DND-41 (cell line): ENCODE measurements at regions not wholly inside any gene's neighbourhood (a gene's known extent, or its start where the extent isn't known, plus 50 kb on each side); places are given as distances from the start of the nearest gene placed in this dataset.

ENCODE experiments used
- ATAC-seq: fragments of 200-7000 bp; cut with Tn5 transposase; 3 replicates; pipeline ENCODE4 v1.9.1; 2021; ENCODE audit warnings: low read depth; ENCODE audit not compliant: insufficient read depth
- DNase-seq: peaks from one replicate; pipeline ENCODE4 v3.0.0-alpha.2; 2020
- H2AFZ ChIP-seq: 2 replicates; pipeline ENCODE4 v1.6.0; 2012; ENCODE audit warnings: low read depth, low read length
- H3K27ac ChIP-seq: 2 replicates; pipeline ENCODE4 v1.5.1; 2012; ENCODE audit warnings: low read length, inconsistent platforms
- H3K27me3 ChIP-seq: fragments of 200-600 bp; sonication (generic); 2 replicates; pipeline ENCODE4 v1.6.0; 2012; ENCODE audit warnings: low read length, mild to moderate bottlenecking, inconsistent platforms; ENCODE audit not compliant: insufficient read depth, poor library complexity
- H3K36me3 ChIP-seq: 2 replicates; pipeline ENCODE4 v1.5.1; 2012; ENCODE audit warnings: low read length, inconsistent platforms; ENCODE audit not compliant: insufficient read depth
- H3K4me1 ChIP-seq: 2 replicates; pipeline ENCODE4 v1.5.1; 2012; ENCODE audit warnings: mild to moderate bottlenecking, low read length; ENCODE audit not compliant: insufficient read depth
- H3K4me2 ChIP-seq: 2 replicates; pipeline ENCODE4 v1.6.0; 2012; ENCODE audit warnings: mild to moderate bottlenecking, moderate library complexity, low read length, inconsistent platforms; ENCODE audit not compliant: insufficient read depth
- H3K4me3 ChIP-seq, 2 experiments: fragments of 200-600 bp in 1 of 2; shearing (Covaris generic) in 1 of 2; 2 replicates each; pipeline ENCODE4 v1.5.1; 2012 to 2016; ENCODE audit warnings: inconsistent platforms in 2 of 2, low read length in 2 of 2, mild to moderate bottlenecking in 2 of 2, low read depth in 1 of 2, moderate library complexity in 1 of 2
- H3K79me2 ChIP-seq: 2 replicates; pipeline ENCODE4 v1.6.0; 2012; ENCODE audit warnings: low read length, inconsistent platforms; ENCODE audit not compliant: insufficient read depth
- H3K9ac ChIP-seq: 2 replicates; pipeline ENCODE4 v1.6.0; 2012; ENCODE audit warnings: low read depth, mild to moderate bottlenecking, inconsistent platforms, low read length, moderate library complexity
- H3K9me3 ChIP-seq: 2 replicates; pipeline ENCODE4 v1.5.1; 2012; ENCODE audit warnings: low read length, moderate library complexity, mild to moderate bottlenecking, inconsistent platforms; ENCODE audit not compliant: insufficient read depth, severe bottlenecking
- H4K20me1 ChIP-seq: 2 replicates; pipeline ENCODE4 v1.6.0; 2012; ENCODE audit warnings: low read length; ENCODE audit not compliant: insufficient read depth
- CTCF ChIP-seq: IDR thresholded peaks from 2 replicates; pipeline ENCODE4 v1.5.1; 2012; ENCODE audit warnings: borderline replicate concordance, low read length, moderate library complexity, mild to moderate bottlenecking; ENCODE audit not compliant: poor library complexity, severe bottlenecking; ENCODE audit errors: extremely low read depth
- EZH2 ChIP-seq: IDR thresholded peaks from 3 replicates; pipeline ENCODE4 v1.6.1; 2012; ENCODE audit warnings: borderline replicate concordance, low read depth, mild to moderate bottlenecking, moderate library complexity, low read length, inconsistent platforms; ENCODE audit not compliant: severe bottlenecking

- Histone ChIP-seq H3K4me2 (no peak overlapping the region), H3K27me3 (peaks cover 9% of the 10 kb centered on the region), H3K9me3 (no peaks in the 10 kb centered on the region), H3K9ac (no peak overlapping the region), H3K79me2 (no peaks in the 10 kb centered on the region), H3K4me1 (no peaks in the 10 kb centered on the region), H3K36me3 (no peaks in the 10 kb centered on the region), H4K20me1 (no peaks in the 10 kb centered on the region), H2AFZ (no peak overlapping the region), H3K4me3 (no peak overlapping the region), H3K27ac (no peak overlapping the region)
- DNase-seq (no peak), ATAC-seq (no peak)
- no peak for TF ChIP-seq CTCF
- TF ChIP-seq EZH2, result no peak
Observed at GRCh38 chr3:127404221-127405009, 116.6 kb upstream of the PRR20G start.

- H3K27ac ChIP-seq, result no peak overlapping the region
- DNase-seq (no peak), ATAC-seq (no peak)
- H3K4me2 ChIP-seq, result no peak overlapping the region
- no peaks in the 10 kb centered on the region for H3K4me1 ChIP-seq
- H4K20me1 ChIP-seq, result no peaks in the 10 kb centered on the region
- H3K27me3 ChIP-seq, result peaks cover 9% of the 10 kb centered on the region
- no peak overlapping the region for H2AFZ ChIP-seq
- no peaks in the 10 kb centered on the region for H3K36me3 ChIP-seq
- no peak overlapping the region for H3K9ac ChIP-seq
- no peak for TF ChIP-seq CTCF
- no peak for TF ChIP-seq EZH2
- H3K79me2 ChIP-seq, result no peaks in the 10 kb centered on the region
- H3K4me3 ChIP-seq, result no peak overlapping the region
- H3K9me3 ChIP-seq, result no peaks in the 10 kb centered on the region
Observed at GRCh38 chr3:127403795-127404194, 115.9 kb upstream of the PRR20G start.

DNA sequence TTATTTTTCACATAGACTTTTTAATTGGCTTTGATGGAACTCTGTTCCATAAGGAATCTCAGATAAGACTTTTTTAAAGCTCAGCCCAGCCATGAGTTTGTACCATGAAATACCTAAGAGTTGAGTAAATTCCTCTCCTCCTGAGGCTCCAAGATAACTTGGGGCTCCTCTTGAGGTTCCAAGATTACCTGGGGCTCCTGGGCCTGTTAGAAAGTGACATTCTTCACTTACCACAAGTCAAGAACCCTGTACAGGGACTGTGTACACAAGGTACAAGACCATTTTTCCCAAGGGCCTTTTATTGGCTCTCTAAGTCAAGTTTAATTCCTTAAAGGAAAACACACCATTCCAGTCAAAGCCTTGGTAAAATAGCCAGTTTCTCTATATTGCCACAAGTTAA is 111.3 kb upstream of the PRR20G start:
- H3K4me3 ChIP-seq, result no peak overlapping the region
- H3K9ac ChIP-seq, result no peak overlapping the region
- no peaks in the 10 kb centered on the region for H3K9me3 ChIP-seq
- H3K27ac ChIP-seq, result no peak overlapping the region
- no peak overlapping the region for H2AFZ ChIP-seq
- no peak for DNase-seq
- no peaks in the 10 kb centered on the region for H4K20me1 ChIP-seq
- H3K36me3 ChIP-seq, result no peaks in the 10 kb centered on the region
- H3K79me2 ChIP-seq, result no peaks in the 10 kb centered on the region
- no peak for ATAC-seq
- H3K4me2 ChIP-seq, result no peak overlapping the region
- H3K27me3 ChIP-seq, result no peaks in the 10 kb centered on the region
- H3K4me1 ChIP-seq, result no peaks in the 10 kb centered on the region
- no peak for TF ChIP-seq CTCF
- no peak for TF ChIP-seq EZH2
